GM23248 (cell line): ENCODE measurements at regions not wholly inside any gene's neighbourhood (a gene's known extent, or its start where the extent isn't known, plus 50 kb on each side); places are given as distances from the start of the nearest gene placed in this dataset.

ENCODE experiments used
- EZH2 ChIP-seq: fragments of 200-600 bp; sonication (generic); IDR thresholded peaks from 2 replicates; pipeline ENCODE4 v1.6.1; 2018; ENCODE audit warnings: antibody characterized with exemption, mild to moderate bottlenecking; ENCODE audit not compliant: insufficient read depth, poor library complexity, severe bottlenecking
- EZH2phosphoT487 ChIP-seq: fragments of 200-600 bp; sonication (generic); IDR thresholded peaks from 2 replicates; pipeline ENCODE4 v1.6.1; 2018; ENCODE audit warnings: antibody characterized with exemption, moderate library complexity, mild to moderate bottlenecking, low read depth; ENCODE audit not compliant: insufficient read depth

GRCh38 chr19:27722625-27723024 is 1490.3 kb downstream of the UQCRFS1 start:
- TF ChIP-seq EZH2phosphoT487 = no peak
- TF ChIP-seq EZH2 = no peak
